ENCODE measurements at regions not wholly inside any gene's neighbourhood (a gene's known extent, or its start where the extent isn't known, plus 50 kb on each side); places are given as distances from the start of the nearest gene placed in this dataset.

- H3K27me3 ChIP-seq: no peaks in the 10 kb centered on the region
- ATAC-seq (no peak), DNase-seq (no peak), FAIRE-seq (no peak)
- intact Hi-C loops (cut with DNase I): no loop called here
- H3K4me3 ChIP-seq: no peak overlapping the region
- no peaks in the 10 kb centered on the region for H3K4me1 ChIP-seq
- TF ChIP-seq, protein P1, sequence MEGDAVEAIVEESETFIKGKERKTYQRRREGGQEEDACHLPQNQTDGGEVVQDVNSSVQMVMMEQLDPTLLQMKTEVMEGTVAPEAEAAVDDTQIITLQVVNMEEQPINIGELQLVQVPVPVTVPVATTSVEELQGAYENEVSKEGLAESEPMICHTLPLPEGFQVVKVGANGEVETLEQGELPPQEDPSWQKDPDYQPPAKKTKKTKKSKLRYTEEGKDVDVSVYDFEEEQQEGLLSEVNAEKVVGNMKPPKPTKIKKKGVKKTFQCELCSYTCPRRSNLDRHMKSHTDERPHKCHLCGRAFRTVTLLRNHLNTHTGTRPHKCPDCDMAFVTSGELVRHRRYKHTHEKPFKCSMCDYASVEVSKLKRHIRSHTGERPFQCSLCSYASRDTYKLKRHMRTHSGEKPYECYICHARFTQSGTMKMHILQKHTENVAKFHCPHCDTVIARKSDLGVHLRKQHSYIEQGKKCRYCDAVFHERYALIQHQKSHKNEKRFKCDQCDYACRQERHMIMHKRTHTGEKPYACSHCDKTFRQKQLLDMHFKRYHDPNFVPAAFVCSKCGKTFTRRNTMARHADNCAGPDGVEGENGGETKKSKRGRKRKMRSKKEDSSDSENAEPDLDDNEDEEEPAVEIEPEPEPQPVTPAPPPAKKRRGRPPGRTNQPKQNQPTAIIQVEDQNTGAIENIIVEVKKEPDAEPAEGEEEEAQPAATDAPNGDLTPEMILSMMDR (IDR thresholded peaks at IDR 0.05): no peak
- WGBS, 2 donors: 50 to 59% methylated on average over 4 of the region's 4 CpGs
- no peaks in the 10 kb centered on the region for H3K9me3 ChIP-seq
- H3K36me3 ChIP-seq: no peaks in the 10 kb centered on the region
- no peak overlapping the region for H3K27ac ChIP-seq
Measured at GRCh38 chr9:115952430-115953292, 200.9 kb upstream of the PAPPA start.

DNA sequence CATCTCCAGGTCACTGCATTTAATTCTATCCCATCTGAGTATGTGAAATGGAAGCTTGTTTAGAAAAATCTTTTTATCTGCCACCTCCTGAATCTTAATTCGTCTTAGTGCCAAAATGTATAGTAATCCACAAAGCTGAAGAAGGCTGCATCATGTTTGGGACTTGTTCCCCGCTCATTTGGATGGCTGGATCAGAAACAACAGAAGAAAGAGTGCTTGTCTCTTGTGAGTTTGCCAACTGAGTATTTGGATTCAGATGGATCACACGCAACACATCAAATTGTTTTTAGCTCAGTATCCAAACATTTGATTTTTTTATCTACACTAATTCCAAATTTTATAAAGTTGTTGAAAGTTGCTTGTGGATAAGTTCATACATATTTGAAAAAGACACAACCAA lies 197.2 kb upstream of the PAPPA start:
- TF ChIP-seq, protein P1 (IDR thresholded peaks at IDR 0.05): no peak
- 62 to 65% methylated on average over 3 of the region's 3 CpGs for WGBS, 2 donors
- no peak for FAIRE-seq

DNA sequence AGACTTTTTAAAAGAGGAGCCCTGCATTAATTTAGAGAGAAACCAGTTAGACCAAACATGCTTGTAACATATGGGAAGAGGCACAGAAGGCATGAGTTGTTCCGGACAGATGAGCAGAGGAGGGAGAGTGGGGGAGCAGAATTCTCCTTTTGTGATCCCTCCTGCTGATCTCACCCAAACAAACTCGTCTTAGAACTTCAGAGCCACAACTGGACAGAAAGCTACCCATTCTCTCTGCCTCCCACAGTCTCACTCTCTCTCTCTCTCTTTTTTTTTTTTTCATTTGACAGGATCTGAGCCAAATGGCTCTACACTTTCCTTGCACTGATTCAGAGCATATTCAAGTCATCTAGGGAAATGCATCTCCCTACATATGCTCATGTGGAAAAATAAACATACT lies 196.0 kb upstream of the PAPPA start:
- DNase-seq: no peak
- no peak for ATAC-seq
- TF ChIP-seq, protein P1 (IDR thresholded peaks at IDR 0.05): no peak
- H3K27ac ChIP-seq: no peak overlapping the region
- H3K36me3 ChIP-seq: no peaks in the 10 kb centered on the region
- no peaks in the 10 kb centered on the region for H3K9me3 ChIP-seq
- no peaks in the 10 kb centered on the region for H3K4me1 ChIP-seq
- no peak for FAIRE-seq
- intact Hi-C loops (cut with DNase I): no loop called here
- H3K4me3 ChIP-seq: no peak overlapping the region
- WGBS, 2 donors: 56 to 57% methylated on average over 2 of the region's 2 CpGs
- no peaks in the 10 kb centered on the region for H3K27me3 ChIP-seq

More for the DNA sequence above, 197.2 kb upstream of the PAPPA start:
- H3K4me1 ChIP-seq: no peaks in the 10 kb centered on the region
- intact Hi-C loops (cut with DNase I): no loop called here
- DNase-seq (no peak), ATAC-seq (no peak)
- no peaks in the 10 kb centered on the region for H3K9me3 ChIP-seq
- H3K27ac ChIP-seq: no peak overlapping the region
- no peak overlapping the region for H3K4me3 ChIP-seq
- no peaks in the 10 kb centered on the region for H3K27me3 ChIP-seq
- H3K36me3 ChIP-seq: no peaks in the 10 kb centered on the region

DNA sequence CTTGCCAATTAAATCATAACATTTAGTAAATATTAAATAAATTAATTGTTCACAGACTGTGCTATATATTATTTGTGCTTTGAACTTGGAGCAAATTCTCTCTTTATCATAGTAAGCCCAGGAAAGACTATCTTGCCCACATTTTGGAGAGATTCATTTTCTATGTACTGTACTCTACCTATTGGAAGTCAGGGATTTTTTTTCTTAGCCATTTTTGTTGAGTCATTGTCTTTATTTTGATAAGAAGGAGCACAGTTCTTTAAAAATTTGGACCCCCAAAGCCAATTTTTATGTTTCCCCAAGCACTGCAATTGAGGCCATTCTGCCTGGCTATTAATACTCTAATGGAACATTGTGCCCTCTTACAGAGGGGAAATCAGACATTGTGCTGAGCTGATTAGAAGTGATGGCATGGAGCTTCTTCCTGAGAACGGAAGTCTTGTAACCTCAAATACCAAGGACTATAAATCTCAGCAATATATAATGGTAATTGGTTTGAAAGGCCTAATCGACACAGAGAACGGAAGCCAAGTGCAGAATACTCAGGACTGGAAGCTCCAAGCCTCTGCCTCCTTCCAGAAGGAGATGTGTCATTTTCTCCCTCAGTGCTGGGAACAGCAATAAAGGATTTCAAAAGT lies 188.8 kb upstream of the PAPPA start:
- WGBS, 2 donors: 65 to 90% methylated on average over 3 of the region's 3 CpGs
- TF ChIP-seq, protein P1 (IDR thresholded peaks at IDR 0.05): no peak
- intact Hi-C loops (cut with DNase I): no loop called here
- DNase-seq: no peak
- Histone ChIP-seq H3K27me3 (no peaks in the 10 kb centered on the region), H3K36me3 (no peaks in the 10 kb centered on the region), H3K4me3 (no peak overlapping the region), H3K9me3 (no peaks in the 10 kb centered on the region), H3K4me1 (no peaks in the 10 kb centered on the region), H3K27ac (no peak overlapping the region)
- FAIRE-seq: no peak
- no peak for ATAC-seq

DNA sequence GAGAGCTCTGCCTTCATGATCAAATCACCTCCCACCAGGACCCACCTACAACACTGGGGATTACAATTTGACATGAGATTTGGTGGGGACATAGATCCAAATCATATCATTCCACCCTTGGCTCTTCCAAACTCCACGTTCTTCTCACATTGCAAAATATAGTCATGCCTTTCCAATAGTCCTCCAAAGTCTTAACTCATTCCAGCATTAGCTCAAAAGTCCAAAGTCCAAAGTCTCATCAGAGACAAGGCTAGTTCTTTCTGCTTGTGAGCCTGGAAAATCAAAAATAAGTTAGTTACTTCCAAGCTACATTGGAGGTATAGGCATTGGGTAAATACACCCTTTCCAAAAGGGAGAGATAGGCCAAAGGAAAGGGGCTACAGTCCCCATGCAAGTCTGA lies 186.9 kb upstream of the PAPPA start:
- H3K36me3 ChIP-seq: no peaks in the 10 kb centered on the region
- ATAC-seq (no peak), DNase-seq (no peak), FAIRE-seq (no peak)
- no peaks in the 10 kb centered on the region for H3K27me3 ChIP-seq
- WGBS, 2 donors: 44 to 52% methylated on average over 1 of the region's 1 CpG
- H3K4me1 ChIP-seq: no peaks in the 10 kb centered on the region
- TF ChIP-seq, protein P1 (IDR thresholded peaks at IDR 0.05): no peak
- intact Hi-C loops (cut with DNase I): no loop called here
- H3K9me3 ChIP-seq: no peaks in the 10 kb centered on the region
- no peak overlapping the region for H3K27ac ChIP-seq
- H3K4me3 ChIP-seq: no peak overlapping the region
